GM18498 (cell line): ENCODE measurements at regions not wholly inside any gene's neighbourhood (a gene's known extent, or its start where the extent isn't known, plus 50 kb on each side); places are given as distances from the start of the nearest gene placed in this dataset.
A peak's percentile ranks its signal among the peaks of the same experiment; 100 is the strongest.
"Not testable (repeated sequence)": the region's sequence is repeated elsewhere in the genome, so short reads cannot be mapped to it uniquely, and the experiment has no call there.

Experiments
- ATAC-seq: cut with Tn5 transposase; IDR thresholded peaks from one replicate; pipeline ENCODE4 v1.9.1; 2021; ENCODE audit warnings: mild to moderate bottlenecking, moderate library complexity; ENCODE audit not compliant: unreplicated experiment

- ATAC-seq = peak; percentile 57
Observed at GRCh38 chr2:87525497-87525991, 222.3 kb upstream of the PLGLB2 start.

DNA sequence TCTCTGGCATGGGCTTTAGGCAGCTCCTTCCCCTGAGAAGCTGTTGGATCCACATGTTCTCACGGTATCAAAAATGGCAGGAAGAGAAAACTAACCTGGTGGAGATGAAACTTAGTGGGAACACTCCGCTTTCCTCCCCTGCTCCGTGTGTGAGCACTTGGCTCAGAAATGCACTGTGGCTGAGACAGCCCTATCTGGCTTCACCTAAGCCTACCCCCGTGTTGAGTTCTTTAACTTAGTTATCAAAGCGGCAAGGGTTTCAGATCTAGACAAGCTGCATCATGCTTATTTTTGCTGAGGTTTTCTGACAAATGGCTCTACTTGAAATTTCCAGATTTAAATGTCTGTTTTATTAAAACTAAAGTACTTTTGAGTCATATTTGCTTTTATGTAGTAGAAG, 221.6 kb upstream of the PLGLB2 start:
- ATAC-seq = not testable (repeated sequence)

DNA sequence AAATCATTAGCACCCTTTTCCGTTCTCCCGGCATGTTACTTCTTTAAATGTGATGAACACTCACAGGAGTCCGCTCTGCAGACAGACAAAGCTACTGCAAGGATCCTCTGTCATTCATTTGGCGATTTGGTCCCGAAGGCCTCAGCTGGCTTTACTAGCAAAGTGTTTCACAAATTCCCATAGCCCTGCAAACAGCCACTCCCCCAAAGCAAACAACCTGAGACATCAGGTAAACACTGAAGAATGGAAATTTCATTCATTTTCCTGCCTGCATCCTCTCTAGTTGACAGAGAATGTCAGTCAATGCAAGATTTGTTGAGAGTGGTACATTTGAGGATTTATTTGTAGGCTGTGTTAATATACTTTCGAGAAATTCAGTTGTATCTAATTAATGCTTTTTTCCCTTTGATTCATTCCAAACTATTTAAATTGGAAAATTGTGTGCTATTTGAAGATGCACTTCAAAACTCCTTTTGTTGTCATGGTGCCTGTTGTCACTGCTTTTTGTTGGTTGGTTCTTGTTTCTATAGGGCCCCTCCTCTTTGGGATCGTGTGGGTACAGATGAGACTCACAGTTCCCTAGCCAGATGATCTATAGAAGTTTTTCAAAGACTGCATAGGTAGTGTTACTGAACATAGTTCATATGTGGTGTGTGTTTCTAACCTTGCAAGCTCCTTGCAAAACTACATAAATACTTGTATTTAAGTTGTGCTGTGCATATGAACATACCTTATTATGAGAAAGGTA, 215.7 kb upstream of the PLGLB2 start:
- not testable (repeated sequence) for ATAC-seq

GRCh38 chr2:87533390-87534272, 214.3 kb upstream of the PLGLB2 start:
- ATAC-seq = not testable (repeated sequence)

DNA sequence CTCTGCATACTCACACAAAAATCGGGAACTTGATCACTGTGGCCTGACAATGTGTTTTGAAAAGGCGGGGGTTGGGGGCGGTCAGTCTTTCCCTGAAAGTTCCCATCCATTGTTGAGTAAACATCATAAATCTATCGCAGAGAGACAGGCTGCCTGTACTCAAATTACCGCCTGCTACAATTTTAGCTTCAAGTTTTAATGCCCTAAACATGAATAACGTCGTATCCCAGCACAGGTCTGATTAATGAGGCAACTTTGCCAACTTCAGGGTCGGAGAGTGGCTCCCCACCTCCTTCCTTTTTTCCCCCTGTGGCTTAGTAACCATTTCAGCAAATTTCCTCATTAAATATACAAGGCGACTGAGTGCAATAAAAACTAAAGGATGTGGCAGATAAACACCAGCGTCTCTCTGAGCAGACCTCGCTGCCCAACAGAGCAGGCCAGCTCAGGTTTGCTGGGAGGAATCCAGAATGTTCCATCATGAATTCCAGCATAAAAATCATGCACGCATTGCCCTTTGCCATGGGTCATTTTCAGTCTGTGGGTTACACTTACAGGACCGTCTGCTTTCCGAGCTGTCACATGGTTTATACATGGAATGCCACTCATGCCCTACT, 213.5 kb upstream of the PLGLB2 start:
- ATAC-seq = not testable (repeated sequence)

- not testable (repeated sequence) for ATAC-seq
Observed at GRCh38 chr2:87536427-87536826, 211.5 kb upstream of the PLGLB2 start.

DNA sequence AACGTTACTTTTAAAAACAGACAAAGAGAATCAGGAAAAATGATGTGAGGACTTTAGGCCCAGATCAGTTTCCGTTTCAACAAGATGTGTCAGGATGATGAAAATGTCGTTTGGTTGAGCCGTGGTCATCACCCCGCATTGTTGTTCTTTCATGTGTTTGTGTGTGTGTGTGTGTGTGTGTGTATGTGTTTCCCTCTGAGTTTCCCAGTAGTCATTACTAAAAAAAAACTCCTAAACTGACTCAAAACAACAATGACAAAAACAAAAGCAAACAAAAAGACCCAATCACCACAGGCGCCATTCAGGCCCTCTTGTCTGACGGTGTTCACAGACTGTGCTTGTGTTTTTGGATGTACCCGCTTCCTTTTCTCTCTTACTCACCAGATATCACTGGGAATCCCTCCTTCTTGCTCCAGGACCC, 210.6 kb upstream of the PLGLB2 start:
- ATAC-seq = not testable (repeated sequence)

GRCh38 chr2:87538268-87538667, 209.6 kb upstream of the PLGLB2 start:
- ATAC-seq = not testable (repeated sequence)

GRCh38 chr2:87539151-87539943, 208.5 kb upstream of the PLGLB2 start:
- ATAC-seq = not testable (repeated sequence)

DNA sequence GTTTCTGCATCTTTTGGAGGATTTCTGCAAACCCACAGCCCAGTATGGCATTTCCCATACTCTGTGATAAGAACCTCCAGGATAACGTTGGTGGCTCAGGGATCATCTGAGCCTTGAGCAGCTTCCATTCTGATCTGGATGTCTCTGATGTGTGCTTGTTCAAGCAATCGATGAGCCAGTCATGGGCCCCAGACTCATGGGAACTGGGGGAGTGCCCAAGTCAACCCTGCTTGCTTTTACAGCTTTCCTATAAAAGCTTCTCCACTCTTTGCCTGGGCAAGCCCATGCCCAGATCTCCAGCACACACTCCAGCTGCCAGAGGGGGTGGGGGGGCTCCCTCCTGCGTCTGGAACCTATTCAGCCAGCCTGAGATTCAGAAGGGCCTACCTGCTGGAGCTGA, 207.6 kb upstream of the PLGLB2 start:
- not testable (repeated sequence) for ATAC-seq

DNA sequence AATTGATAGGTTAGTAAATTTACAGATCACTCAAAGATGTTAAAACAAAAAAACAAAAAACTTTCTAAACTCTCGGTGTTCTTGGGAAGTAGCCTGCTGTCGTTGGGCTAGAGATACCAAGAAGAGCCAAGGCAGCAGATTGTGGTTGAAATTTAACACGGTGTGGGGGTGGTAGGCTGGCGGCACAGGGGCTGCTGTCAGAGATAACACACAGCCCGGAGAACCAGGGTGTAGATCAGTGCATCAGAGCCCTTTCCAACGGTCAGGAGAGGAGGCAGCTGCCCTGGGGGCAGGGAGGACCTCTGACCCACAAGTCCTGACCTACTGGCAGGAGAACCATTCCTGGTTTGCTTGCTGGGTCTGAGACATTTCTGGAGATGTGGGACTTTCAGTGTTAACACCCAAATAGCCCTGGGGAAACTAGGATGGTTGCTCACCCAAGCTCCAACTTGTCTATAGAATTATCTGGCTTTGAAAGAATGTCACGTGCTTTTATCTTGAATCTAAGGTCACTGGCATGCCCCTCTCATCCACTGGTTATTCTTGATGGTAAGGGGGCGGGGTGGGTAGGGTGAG, 205.2 kb upstream of the PLGLB2 start:
- not testable (repeated sequence) for ATAC-seq

DNA sequence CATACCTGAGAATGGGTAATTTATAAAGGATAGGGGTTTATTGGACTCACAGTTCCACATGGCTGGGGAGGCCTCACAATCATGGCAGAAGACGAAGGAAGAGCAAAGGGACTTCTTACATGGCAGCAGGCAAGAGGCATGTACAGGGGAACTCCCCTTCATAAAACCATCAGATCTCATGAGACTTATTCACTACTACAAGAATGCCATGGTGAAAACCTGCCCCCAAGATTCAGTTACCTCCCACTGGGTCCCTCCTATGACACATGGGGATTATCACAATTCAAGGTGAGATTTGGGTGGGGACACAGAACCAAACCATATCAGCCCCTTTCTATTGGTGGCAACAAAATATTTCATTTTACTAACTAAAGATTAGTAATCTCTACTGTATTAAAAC, 204.1 kb upstream of the PLGLB2 start:
- not testable (repeated sequence) for ATAC-seq

GRCh38 chr2:87547106-87547505, 200.8 kb upstream of the PLGLB2 start:
- ATAC-seq = not testable (repeated sequence)

DNA sequence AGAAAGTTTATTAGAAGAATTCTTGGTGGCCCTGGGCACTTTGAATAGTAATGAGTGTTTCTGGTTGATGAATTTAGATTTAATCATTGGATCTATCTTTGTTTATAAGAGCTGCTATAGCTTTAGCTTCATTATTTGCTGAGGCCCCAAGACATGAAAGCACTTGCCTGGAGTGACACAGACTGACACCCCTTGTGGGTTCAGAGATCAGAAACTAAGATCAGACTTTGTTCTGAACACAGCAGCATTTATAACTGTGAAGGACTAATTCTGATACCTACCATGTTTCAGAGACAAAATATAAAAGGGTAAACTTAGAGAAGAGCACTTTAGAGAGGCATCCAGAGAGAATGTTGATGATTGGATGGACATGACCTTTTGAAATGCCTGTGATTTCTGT, 199.9 kb upstream of the PLGLB2 start:
- not testable (repeated sequence) for ATAC-seq

GRCh38 chr2:87548681-87549536, 199.0 kb upstream of the PLGLB2 start:
- ATAC-seq = not testable (repeated sequence)

GRCh38 chr2:87549561-87550202, 198.2 kb upstream of the PLGLB2 start:
- not testable (repeated sequence) for ATAC-seq

GRCh38 chr2:87554678-87555077, 193.2 kb upstream of the PLGLB2 start:
- not testable (repeated sequence) for ATAC-seq

GRCh38 chr2:87555082-87555481, 192.8 kb upstream of the PLGLB2 start:
- ATAC-seq = not testable (repeated sequence)

DNA sequence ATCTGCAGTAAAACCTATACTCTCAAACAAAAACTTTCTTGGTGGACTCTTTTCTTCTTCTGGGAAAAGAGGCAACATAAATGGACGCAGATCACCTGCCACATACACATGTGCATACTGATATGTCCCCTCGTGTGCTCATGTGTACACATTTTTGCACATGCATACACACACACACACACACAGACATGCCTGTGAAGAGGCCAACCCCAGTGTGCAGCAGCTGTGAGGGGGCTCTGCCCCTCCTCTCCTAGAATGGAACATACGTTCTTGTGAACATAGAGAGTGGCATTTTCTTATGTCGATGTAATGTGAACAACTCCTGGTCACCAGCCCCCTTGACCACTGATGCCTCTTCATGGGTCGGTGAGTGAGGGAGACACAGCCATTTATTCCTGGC, 188.9 kb upstream of the PLGLB2 start:
- ATAC-seq = not testable (repeated sequence)
